ENCODE measurements at regions not wholly inside any gene's neighbourhood (a gene's known extent, or its start where the extent isn't known, plus 50 kb on each side); places are given as distances from the start of the nearest gene placed in this dataset.
"Not testable (repeated sequence)": the region's sequence is repeated elsewhere in the genome, so short reads cannot be mapped to it uniquely, and the experiment has no call there.

DNA sequence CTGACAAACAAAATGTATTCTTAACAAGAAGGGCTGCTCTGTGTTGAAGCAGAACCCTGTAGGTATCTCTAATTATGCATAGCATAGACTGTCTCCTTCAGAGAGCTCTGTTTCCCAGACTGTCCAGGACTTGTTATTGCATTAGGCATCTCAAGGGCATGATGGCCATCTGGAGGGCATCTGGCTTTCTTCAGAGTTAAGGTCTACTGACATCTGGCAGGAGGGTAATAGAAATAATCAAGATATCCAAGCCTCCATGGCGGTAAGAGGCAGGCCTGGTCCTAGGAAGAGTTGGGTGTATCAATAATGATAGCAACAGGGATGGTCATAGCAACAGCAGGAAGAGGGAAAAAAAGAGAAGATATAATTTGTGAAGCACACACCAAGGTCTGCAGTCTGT lies 161.2 kb downstream of the TTC8 start:
- no peak for DNase-seq

GRCh38 chr14:88986146-88986841 lies 161.8 kb downstream of the TTC8 start:
- no peak for DNase-seq

DNA sequence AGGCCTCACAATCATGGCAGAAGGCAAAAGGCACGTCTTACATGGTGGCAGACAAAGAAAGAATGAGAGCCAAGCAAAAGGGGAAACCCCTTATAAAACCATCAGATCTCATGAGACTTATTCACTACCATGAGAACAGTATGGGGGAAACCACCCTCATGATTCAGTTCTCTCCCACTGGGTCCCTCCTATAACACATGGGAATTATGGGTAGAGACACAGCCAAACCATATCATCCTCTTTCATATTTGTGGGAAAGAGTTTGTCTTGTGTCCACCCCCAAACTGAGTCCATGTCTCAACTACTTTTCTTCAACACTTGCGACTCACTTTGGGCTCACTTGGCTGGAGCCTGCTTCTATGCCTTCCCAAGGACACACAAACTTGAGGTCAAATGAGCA lies 162.5 kb downstream of the TTC8 start:
- not testable (repeated sequence) for DNase-seq

- no peak for DNase-seq
Measured at GRCh38 chr14:88987516-88987915, 163.1 kb downstream of the TTC8 start.

DNA sequence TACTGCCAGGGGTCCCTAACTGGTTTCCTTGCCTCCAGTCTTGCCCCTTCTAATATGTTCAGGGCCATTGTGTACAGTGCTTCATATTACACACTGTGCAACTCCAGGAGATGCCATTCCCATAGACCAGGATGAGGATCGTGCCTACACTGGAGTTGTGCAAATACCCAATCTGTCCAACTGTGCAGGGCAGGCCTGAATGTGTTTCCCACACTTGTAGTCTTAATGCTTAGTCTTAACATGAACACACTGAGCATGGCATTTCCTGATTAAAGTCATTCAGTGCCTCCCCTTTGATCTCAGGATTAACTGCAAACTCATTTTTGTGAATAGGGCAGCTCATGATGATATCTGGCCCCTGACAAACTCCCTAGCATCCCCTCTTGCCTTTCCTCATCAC lies 165.5 kb downstream of the TTC8 start:
- no peak for DNase-seq

GRCh38 chr14:88990856-88991255 lies 166.4 kb downstream of the TTC8 start:
- DNase-seq = no peak

DNA sequence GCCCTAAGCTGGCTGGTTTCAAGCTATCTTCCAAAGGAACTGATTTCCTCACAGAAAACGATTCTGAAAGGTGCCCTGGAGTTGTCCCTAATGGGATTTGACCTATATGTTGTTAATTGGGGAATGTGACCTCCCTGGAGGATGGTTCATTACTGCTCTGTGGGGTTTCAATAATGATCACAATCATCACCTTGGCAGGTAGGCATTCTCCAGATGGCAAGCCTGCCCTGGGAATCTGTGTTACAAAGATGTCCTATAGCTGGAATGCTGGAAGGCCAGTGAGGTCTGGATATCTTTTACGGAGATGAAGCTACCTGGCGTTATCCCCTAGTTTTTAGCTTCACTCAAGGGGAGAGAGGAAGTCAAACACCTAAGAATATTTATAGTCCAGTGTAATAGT lies 167.6 kb downstream of the TTC8 start:
- DNase-seq = no peak

GRCh38 chr14:88993946-88994345 lies 169.5 kb downstream of the TTC8 start:
- no peak for DNase-seq

- no peak for DNase-seq
Measured at GRCh38 chr14:88995437-88996198, 171.2 kb downstream of the TTC8 start.

DNA sequence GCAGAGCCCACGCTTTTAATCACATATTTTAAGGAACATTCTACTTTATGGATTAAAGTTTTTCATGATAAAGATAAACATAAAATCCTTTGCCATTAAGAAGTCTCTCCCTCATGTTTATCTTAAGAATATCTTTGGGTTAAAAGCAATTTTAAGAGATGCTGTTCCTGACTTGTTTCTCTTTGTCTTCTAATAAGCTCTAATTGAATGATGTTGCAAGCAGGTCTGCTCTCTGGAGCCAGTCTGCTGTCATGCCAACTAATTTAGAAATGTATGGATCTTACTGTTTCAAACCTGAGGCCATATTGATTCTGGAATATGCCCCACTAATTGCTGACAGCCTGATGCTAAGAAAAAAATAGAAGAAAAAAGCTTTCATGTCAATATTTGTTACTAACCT lies 173.6 kb downstream of the TTC8 start:
- no peak for DNase-seq

DNA sequence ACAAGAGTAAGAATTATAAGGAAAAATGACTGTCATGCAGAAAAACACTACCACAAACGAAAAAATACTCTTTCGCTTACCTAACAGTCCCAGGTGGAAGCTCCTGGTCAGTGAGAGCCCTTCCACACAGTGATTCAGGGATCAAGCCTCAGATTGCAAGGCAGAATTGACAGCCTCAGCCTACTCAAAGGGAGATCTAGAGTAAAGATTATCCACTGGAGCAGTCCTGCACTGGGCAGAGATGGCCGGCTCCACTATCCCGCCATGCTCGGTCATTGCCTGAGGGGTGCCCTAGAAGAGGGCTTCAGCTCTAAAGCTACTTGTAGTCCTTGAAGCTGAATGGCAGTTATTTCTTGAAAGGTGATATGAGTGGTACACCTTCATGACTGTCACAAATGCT lies 174.7 kb downstream of the TTC8 start:
- no peak for DNase-seq

DNA sequence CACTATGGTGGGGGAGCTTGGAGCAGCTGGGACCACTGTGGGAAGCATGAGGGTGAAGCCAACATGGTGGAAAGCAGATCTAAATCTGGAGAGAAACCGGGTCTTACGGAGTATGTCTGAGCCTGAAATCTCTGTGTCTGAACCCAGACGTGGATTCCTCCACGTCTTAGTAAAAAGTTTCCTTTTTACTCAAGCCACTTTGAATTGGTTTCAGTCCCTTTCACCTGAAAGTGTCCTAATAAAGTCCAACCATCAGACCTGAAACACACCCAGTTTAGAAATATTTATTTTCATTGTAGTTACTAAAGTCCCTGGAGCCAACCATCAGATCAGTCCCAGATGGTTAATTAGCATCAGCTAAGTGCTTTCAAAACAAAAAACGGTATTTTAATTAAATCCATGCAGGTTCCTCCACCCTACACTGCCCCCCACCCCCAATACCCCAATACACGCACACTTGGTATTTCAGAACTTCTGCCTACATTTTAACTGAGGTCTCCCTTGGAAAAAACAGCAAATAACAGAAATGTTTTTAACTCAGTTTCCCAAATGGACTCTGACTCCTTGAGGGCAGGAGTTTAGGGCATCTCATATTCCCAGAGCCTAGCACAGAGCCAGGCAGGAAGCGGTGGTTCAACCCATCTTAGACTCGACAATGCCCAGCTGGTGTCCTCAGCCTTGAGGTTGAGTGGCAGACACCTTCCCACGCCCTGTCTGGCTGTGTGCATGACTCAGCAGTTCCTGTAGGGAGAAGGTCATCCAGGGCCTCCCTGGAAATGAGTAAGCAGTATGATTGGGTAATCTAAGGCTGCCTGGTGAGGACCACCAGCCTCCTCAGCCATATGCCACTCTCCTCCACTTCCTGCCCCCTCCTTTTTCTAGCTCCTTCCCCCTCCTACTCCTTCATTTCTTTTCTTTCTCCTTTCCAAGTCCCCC lies 175.8 kb downstream of the TTC8 start:
- DNase-seq = no peak

GRCh38 chr14:89004166-89004565 lies 179.7 kb downstream of the TTC8 start:
- no peak for DNase-seq

GRCh38 chr14:89007906-89008305 lies 183.5 kb downstream of the TTC8 start:
- no peak for DNase-seq

DNA sequence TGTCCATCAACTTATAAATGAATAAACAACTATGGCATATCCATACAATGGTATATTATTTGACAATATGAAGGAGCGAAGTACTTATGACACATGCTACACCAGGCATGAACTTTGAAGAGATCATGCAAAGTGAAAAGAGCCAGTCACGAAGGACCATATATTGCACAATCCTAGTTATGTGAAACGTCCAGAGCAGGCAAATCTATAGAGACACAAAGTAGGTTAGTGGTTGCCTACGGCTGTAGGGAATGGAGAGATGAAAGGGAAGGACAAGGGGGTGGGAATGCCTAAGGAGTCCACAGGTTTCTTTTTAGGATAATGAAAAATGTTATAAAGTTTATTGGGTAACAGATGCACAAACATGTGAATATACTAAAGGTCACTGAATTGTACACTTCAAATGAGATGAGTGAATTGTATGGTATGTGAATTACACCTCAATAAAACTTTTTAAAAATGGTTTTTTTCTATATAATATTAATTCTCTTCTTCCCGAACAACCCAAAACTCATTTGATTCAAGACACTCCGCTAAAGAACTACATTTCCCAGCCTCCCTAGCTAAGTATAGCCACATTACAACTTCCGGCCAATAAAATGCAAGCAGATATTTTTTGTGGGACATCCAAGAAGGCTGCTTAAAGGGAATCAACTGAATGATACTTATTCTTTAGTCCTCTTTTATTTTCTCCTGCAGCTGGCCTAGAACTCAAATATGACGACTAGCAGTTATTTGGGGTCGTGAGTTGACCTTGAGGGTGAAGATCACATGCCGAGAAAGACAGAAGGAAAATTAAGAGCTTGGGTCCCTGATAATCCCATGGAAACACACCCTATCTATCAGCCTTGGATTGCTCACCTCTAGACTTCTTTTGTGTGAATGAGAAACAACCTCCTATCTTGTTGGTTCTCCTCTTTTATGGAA lies 187.2 kb downstream of the TTC8 start:
- no peak for DNase-seq

GRCh38 chr14:89012282-89013097 lies 188.0 kb downstream of the TTC8 start:
- no peak for DNase-seq

DNA sequence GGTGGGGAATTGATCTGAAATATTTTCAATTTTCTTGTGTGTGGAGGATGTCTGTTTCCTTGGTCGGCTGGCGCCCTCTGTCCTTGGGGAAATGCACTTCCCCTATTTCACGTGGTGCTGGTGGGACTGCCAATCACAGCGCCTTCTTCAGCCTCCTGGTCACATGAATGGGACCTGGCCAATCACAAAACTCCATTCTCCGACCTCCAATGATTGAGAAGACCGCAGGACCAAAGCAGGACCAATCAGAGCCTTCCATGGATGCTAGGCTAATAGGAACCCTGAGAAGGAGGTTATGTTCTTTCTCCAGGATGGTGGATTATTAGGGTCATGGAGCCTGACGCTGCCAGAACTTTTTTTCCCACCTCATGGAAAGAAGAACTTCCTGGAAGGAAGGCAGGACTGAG lies 188.7 kb downstream of the TTC8 start:
- DNase-seq = no peak

DNA sequence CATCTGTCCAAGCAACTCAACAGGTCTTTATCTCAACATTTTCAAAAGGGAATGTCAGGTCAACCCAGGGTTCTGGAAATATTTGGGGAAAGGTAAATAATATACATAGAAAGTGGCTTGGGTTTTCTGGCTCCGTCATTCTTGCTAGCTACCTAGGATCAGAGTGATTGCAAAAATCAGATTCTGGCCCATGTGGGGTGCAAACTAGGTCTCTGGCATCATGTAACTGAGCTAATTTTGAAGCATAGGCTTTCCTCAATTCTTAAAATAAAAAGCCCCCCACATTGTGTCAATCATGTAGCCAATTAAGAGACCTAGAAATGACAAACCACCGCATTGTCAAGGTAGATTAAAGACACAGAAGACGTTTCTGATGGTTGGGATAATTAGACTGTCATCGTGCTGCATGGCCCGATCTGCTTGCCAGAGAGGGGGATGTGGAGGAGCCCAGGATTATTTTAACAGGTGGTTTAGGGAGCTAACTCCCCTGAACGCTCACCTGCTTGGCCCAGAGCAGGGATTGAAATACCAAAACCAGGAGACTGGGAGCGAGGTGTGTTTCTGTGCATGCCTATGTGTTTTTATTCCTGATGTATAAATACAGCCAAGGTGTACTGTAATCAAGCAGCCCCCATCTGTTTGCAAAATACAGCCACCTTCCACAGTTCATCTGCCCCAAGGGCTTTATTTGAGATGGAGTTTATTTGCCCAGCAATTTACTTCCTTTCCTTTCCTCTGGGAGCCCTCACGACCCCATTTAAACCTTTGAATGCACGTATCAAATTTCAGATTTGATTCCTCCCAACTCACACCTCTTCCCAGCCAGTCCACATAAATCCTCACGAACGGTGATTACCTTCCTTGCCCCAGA lies 189.5 kb downstream of the TTC8 start:
- DNase-seq = no peak

GRCh38 chr14:89014569-89014850 lies 190.1 kb downstream of the TTC8 start:
- DNase-seq = no peak

DNA sequence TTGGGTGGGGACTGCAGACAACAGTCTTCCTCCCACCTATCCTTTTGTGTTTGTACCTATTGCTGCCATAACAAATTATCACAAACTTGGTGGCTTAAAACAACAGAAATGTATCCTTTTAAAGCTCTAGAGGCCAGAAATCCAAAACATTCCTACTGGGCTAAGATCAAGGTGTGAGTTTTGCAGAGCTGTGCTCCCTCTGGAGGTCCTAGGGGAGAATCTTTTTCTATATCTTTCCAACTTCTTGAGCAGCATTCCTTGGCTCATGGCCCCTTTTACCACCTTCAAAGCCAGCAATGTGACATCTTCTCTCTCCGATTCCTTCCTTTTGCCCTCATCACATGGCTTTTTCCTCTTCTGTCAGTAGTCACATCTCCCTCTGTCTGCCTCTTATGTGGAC lies 190.6 kb downstream of the TTC8 start:
- no peak for DNase-seq

DNA sequence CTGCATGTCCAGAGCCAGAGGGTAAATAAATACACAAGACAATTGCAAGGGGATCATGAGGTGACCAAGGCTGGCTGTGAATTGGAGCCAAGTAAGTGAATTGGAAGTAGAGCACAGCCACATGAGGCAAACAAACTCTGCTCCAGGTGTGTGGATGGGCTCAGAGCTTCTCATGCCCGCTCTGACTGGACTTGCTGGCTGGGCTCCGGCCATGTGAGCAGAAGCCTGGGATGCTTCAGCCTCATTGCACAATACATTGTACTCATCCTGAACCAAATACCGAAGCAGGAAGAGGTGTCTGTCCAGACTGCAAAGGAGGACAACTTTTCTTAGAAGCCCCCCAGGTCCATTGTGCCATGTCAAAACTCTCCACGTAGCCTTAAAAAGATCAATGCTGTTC lies 193.0 kb downstream of the TTC8 start:
- DNase-seq = no peak

All from activated T-cell treated with anti-CD3 and anti-CD28 coated beads, Interleukin-2, amount 50 U/mL, for 1 hour (primary cell).